ENCODE measurements at regions not wholly inside any gene's neighbourhood (a gene's known extent, or its start where the extent isn't known, plus 50 kb on each side); places are given as distances from the start of the nearest gene placed in this dataset.
"Not testable (repeated sequence)": the region's sequence is repeated elsewhere in the genome, so short reads cannot be mapped to it uniquely, and the experiment has no call there.

DNA sequence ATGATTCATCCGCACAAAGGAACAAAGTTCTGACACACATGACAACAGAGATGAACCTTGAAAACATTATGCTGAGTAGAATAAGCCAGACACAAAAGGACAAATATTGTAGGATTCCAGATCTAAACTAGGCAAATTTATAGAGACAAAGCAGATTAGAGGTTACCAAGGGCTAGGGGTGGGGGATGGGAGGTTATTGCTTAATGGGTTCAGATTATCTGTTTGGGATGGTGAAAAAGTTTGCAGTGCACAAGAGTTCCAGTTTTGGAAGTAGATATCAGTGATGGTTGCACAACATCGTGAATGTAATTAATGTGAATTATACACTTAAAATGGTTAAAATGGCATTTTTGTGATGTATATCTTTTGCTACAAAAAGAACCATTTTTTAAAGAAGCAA, 82.0 kb upstream of the RET start:
- ATAC-seq (ENCODE audit: low read depth); H3K9ac ChIP-seq (ENCODE audit: low read depth, low read length); H3K14ac ChIP-seq (replicated peaks; ENCODE audit: low read depth, low read length); H3K9me3 ChIP-seq (ENCODE audit: control insufficient read depth, insufficient read depth, low read length); H3K27me3 ChIP-seq (ENCODE audit: control insufficient read depth, insufficient read depth, low read length); H3K27ac ChIP-seq (ENCODE audit: insufficient read depth, low read length); H2BK20ac ChIP-seq (ENCODE audit: low read depth, low read length); H3K79me1 ChIP-seq (ENCODE audit: low read depth in 1 of 2, low read length in 2 of 2); H3K36me3 ChIP-seq (ENCODE audit: control insufficient read depth, insufficient read depth, low read length); CTCF ChIA-PET; DNase-seq; H2AK9ac ChIP-seq (replicated peaks; ENCODE audit: low read depth, low read length, poor library complexity); dilution Hi-C loops (cut with HindIII; ENCODE audit: low sequenced_read_pairs, unreplicated experiment); H3K4me1 ChIP-seq (ENCODE audit: control insufficient read depth, insufficient read depth, low read length); H3K23ac ChIP-seq (ENCODE audit: low read depth, low read length); H4K20me1 ChIP-seq (ENCODE audit: insufficient read depth, low read length); H2BK5ac ChIP-seq (ENCODE audit: low read depth, low read length, poor library complexity, severe bottlenecking); POLR2A ChIA-PET (ENCODE audit: unreplicated experiment); H2BK120ac ChIP-seq (ENCODE audit: low read depth, low read length); H3K18ac ChIP-seq (ENCODE audit: low read depth, low read length); H4K8ac ChIP-seq (ENCODE audit: low read depth in 2 of 2, low read length in 2 of 2); H3K4me3 ChIP-seq (ENCODE audit: insufficient read depth, low read depth, low read length); H3K56ac ChIP-seq (ENCODE audit: extremely low read depth, insufficient read depth, low read length); intact Hi-C loops (cut with micrococcal nuclease); BruUV-seq (replicated peaks); H4K91ac ChIP-seq (ENCODE audit: insufficient read depth, low read depth, low read length); H2BK15ac ChIP-seq (ENCODE audit: low read depth, low read length); H3K4ac ChIP-seq (ENCODE audit: low read depth, low read length); H4K5ac ChIP-seq (ENCODE audit: low read depth, low read length); H3K4me2 ChIP-seq (ENCODE audit: low read depth, low read length); H3K9me1 ChIP-seq (ENCODE audit: insufficient read depth, low read length); H2AK5ac ChIP-seq (ENCODE audit: low read depth, low read length); in situ Hi-C loops (cut with MboI; ENCODE audit: low sequenced_read_pairs); H2AFZ ChIP-seq (replicated peaks; ENCODE audit: low read length, poor library complexity): not testable (repeated sequence)
- no CpG with 5 or more reads among the region's 2 CpGs for WGBS, 2 experiments (ENCODE audit: extremely low coverage in 2 of 2, insufficient read length in 1 of 2)

Measured in IMR-90 (cell line).